Gastroesophageal sphincter (tissue), 4 donors: ENCODE measurements at regions not wholly inside any gene's neighbourhood (a gene's known extent, or its start where the extent isn't known, plus 50 kb on each side); places are given as distances from the start of the nearest gene placed in this dataset.

Source experiments
- ATAC-seq: fragments of 150-250 bp; one replicate; pipeline ENCODE4 v1.9.1; 2016; ENCODE audit warnings: mild to moderate bottlenecking, moderate library complexity
- H3K27ac ChIP-seq, 4 donors: fragments of 200-600 bp; sonication (generic) in 3 of 4; 1 replicate in 3 of 4; 2 replicates in 1 of 4; pipeline ENCODE4 v1.5.1; 2016 to 2019
- H3K27me3 ChIP-seq: fragments of 200-600 bp; sonication (generic); one replicate; pipeline ENCODE4 v1.5.1; 2019
- H3K36me3 ChIP-seq, 2 donors: fragments of 200-600 bp; sonication (generic); one replicate each; pipeline ENCODE4 v1.5.1; 2019; ENCODE audit warnings: control low read depth in 1 of 2
- H3K4me1 ChIP-seq, 3 donors: fragments of 200-600 bp; sonication (generic); 1 replicate in 2 of 3; 2 replicates in 1 of 3; pipeline ENCODE4 v1.5.1; 2016 to 2019; ENCODE audit warnings: control low read depth in 2 of 3
- H3K4me3 ChIP-seq, 2 donors: fragments of 200-600 bp; sonication (generic); one replicate each; pipeline ENCODE4 v1.5.1; 2019; ENCODE audit warnings: mild to moderate bottlenecking in 1 of 2, moderate library complexity in 1 of 2
- H3K9me3 ChIP-seq, 3 donors: fragments of 200-600 bp; sonication (generic); one replicate each; pipeline ENCODE4 v1.5.1; 2017 to 2019; ENCODE audit warnings: control low read depth in 2 of 3
- EP300 ChIP-seq: sonication (generic); formaldehyde crosslinking; IDR thresholded peaks from one replicate; pipeline ENCODE4 v1.6.1; 2017; ENCODE audit warnings: antibody characterized with exemption, mild to moderate bottlenecking
- POLR2A ChIP-seq, 2 donors: fragments of 450-650 bp; IDR thresholded peaks; one replicate each; pipeline ENCODE4 v1.6.1; 2017; ENCODE audit warnings: antibody characterized with exemption in 2 of 2, mild to moderate bottlenecking in 2 of 2, moderate library complexity in 1 of 2
- POLR2AphosphoS5 ChIP-seq: sonication (generic); formaldehyde crosslinking; IDR thresholded peaks from one replicate; pipeline ENCODE4 v1.6.1; 2017; ENCODE audit warnings: antibody characterized with exemption
- WGBS, 2 donors: methylation state at CpG; one replicate each; pipeline ENCODE4 v1.1.5; 2018; ENCODE audit warnings: low coverage in 1 of 2; 5-methylcytosine and 5-hydroxymethylcytosine counted together
- TF ChIP-seq, protein P1 (sequence below), 4 experiments: fragments of 200-600 bp in 2 of 4; fragments of 450-650 bp in 2 of 4; sonication (generic) in 1 of 4; IDR thresholded peaks; one replicate each; pipeline ENCODE4 v1.5.1; 2017 to 2019; ENCODE audit warnings: antibody characterized with exemption in 4 of 4, mild to moderate bottlenecking in 2 of 4, moderate library complexity in 2 of 4

DNA sequence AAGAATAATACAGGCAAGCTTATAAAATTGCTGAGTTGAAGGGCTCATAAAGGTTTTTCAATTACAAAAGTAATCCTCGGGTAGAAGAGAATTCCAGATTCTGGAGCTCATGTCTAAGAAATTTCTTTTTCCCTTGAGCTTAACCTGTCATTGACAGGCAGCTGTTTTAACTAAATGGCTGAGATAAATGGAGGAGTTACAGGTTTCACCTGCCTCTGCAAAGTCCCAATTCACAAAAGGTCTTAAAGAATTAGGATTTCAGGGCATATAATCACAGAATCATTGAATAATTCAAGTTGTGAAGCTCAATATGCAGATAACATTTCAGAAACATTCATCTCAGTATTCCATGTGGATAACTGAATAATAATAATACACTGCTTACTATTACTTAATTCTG lies 660.1 kb upstream of the NRSN1 start:
- Histone ChIP-seq H3K9me3 (no peaks in the 10 kb centered on the region), H3K27ac (no peak overlapping the region), H3K36me3 (no peaks in the 10 kb centered on the region), H3K4me3 (no peak overlapping the region), H3K27me3 (no peaks in the 10 kb centered on the region), H3K4me1 (no peaks in the 10 kb centered on the region)
- 57 to 72% methylated on average over 1 of the region's 1 CpG for WGBS, 2 donors
- ATAC-seq, result no peak
- TF ChIP-seq EP300, result no peak
- no peak for TF ChIP-seq POLR2A (IDR thresholded peaks at IDR 0.05)
- TF ChIP-seq, protein P1, sequence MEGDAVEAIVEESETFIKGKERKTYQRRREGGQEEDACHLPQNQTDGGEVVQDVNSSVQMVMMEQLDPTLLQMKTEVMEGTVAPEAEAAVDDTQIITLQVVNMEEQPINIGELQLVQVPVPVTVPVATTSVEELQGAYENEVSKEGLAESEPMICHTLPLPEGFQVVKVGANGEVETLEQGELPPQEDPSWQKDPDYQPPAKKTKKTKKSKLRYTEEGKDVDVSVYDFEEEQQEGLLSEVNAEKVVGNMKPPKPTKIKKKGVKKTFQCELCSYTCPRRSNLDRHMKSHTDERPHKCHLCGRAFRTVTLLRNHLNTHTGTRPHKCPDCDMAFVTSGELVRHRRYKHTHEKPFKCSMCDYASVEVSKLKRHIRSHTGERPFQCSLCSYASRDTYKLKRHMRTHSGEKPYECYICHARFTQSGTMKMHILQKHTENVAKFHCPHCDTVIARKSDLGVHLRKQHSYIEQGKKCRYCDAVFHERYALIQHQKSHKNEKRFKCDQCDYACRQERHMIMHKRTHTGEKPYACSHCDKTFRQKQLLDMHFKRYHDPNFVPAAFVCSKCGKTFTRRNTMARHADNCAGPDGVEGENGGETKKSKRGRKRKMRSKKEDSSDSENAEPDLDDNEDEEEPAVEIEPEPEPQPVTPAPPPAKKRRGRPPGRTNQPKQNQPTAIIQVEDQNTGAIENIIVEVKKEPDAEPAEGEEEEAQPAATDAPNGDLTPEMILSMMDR (IDR thresholded peaks at IDR 0.05), result no peak
- no peak for TF ChIP-seq POLR2AphosphoS5

GRCh38 chr6:23477586-23477985 lies 648.4 kb upstream of the NRSN1 start:
- no peaks in the 10 kb centered on the region for H3K27me3 ChIP-seq
- H3K4me3 ChIP-seq, result no peak overlapping the region
- WGBS, 2 donors, result 70 to 85% methylated on average over 3 of the region's 3 CpGs
- ATAC-seq, result no peak
- no peak overlapping the region for H3K27ac ChIP-seq
- no peaks in the 10 kb centered on the region for H3K4me1 ChIP-seq
- no peaks in the 10 kb centered on the region for H3K36me3 ChIP-seq
- no peaks in the 10 kb centered on the region for H3K9me3 ChIP-seq
- TF ChIP-seq EP300, result no peak
- no peak for TF ChIP-seq POLR2AphosphoS5
- TF ChIP-seq, protein P1 (IDR thresholded peaks at IDR 0.05), result no peak
- TF ChIP-seq POLR2A (IDR thresholded peaks at IDR 0.05), result no peak

DNA sequence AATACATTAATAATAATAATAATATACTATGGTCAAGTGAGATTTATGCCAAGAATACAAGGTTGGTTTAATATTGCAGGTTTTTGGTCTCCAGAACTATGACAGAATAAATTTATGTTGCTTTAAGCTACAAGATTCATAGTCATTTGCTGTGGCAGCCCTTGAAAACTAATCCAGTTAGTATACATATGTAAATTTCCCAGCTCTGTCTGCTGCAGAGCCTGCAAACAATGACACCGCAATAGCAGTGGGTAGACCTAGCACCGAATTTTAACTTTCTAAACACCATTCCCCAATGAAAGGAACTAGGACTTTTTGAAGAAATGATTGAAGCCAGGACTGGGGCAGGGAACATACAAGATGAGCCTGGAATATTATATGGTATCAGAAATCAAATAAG lies 647.7 kb upstream of the NRSN1 start:
- H3K36me3 ChIP-seq, result no peaks in the 10 kb centered on the region
- no peak for ATAC-seq
- H3K27me3 ChIP-seq, result no peaks in the 10 kb centered on the region
- no peak overlapping the region for H3K27ac ChIP-seq
- no peaks in the 10 kb centered on the region for H3K9me3 ChIP-seq
- no peak overlapping the region for H3K4me3 ChIP-seq
- no peak for TF ChIP-seq EP300
- WGBS, 2 donors, result 75 to 92% methylated on average over 2 of the region's 2 CpGs
- no peaks in the 10 kb centered on the region for H3K4me1 ChIP-seq

DNA sequence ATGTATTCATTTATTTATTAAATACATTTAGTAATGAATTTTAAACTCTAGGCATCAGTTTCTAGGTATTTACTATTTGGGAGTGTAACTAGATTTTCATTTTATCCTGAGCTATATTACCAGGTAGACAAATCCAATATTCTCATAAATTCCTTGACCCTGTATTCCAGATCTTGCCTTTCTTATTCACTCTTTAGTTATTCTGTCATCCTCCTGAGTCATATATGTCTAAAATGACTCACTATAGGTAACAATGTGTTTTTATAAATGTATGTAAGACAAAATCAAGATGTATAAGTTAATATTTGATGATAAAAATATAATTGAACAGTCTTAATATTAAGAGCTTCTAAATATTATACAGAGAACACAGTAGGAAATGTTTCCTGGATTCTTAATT lies 642.1 kb upstream of the NRSN1 start:
- no peak overlapping the region for H3K4me3 ChIP-seq
- H3K9me3 ChIP-seq, result no peaks in the 10 kb centered on the region
- no peak overlapping the region for H3K27ac ChIP-seq
- H3K4me1 ChIP-seq, result no peaks in the 10 kb centered on the region
- ATAC-seq, result no peak
- H3K36me3 ChIP-seq, result no peaks in the 10 kb centered on the region
- TF ChIP-seq EP300, result no peak
- TF ChIP-seq, protein P1 (IDR thresholded peaks at IDR 0.05), result no peak
- TF ChIP-seq POLR2A (IDR thresholded peaks at IDR 0.05), result no peak
- no peak for TF ChIP-seq POLR2AphosphoS5
- H3K27me3 ChIP-seq, result no peaks in the 10 kb centered on the region

DNA sequence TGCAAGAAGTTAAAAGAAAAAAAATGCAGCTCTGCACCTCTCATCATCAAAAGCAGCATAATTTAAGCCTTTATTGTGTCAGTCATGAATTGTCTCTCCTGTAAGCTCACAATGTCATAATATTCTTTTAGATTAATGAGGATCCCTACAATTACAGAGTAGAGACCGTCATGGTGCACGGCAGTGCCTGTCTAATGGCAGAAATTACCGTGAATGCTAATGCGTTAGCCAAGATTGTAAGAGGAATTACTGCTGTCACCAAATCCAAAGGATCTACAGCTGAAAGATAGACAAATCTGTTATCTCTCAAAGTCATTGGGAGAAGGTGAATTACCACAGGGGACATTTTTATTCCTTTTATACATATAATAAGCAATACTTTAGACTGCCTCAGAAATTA lies 631.6 kb upstream of the NRSN1 start:
- WGBS, 2 donors, result 69 to 92% methylated on average over 4 of the region's 4 CpGs

More for the DNA sequence above, 631.6 kb upstream of the NRSN1 start:
- TF ChIP-seq POLR2AphosphoS5, result no peak
- TF ChIP-seq, protein P1 (IDR thresholded peaks at IDR 0.05), result no peak
- TF ChIP-seq EP300, result no peak
- no peak for TF ChIP-seq POLR2A (IDR thresholded peaks at IDR 0.05)
- Histone ChIP-seq H3K36me3 (no peaks in the 10 kb centered on the region), H3K9me3 (peaks cover 0 to 16% (median 0%) of the 10 kb centered on the region in 3 donors), H3K4me1 (no peaks in the 10 kb centered on the region), H3K27me3 (no peaks in the 10 kb centered on the region), H3K27ac (no peak overlapping the region), H3K4me3 (no peak overlapping the region)
- no peak for ATAC-seq
